Smooth muscle cell (in vitro differentiated cells): ENCODE measurements at regions not wholly inside any gene's neighbourhood (a gene's known extent, or its start where the extent isn't known, plus 50 kb on each side); places are given as distances from the start of the nearest gene placed in this dataset.

Source experiments
- DNase-seq: peaks from one replicate; lab custom pipeline; 2025; ENCODE audit not compliant: unreplicated experiment; lab: John Stamatoyannopoulos, UW
- H2AFZ ChIP-seq: fragments of 200-600 bp; sonication (generic); 2 replicates; pipeline ENCODE4 v1.6.0; 2016; ENCODE audit warnings: antibody characterized with exemption, low read depth, mild to moderate bottlenecking
- H3F3A ChIP-seq: fragments of 200-600 bp; sonication (generic); 2 replicates; pipeline ENCODE4 v1.6.0; 2017; ENCODE audit warnings: antibody characterized with exemption, low read depth
- H3K27ac ChIP-seq: fragments of 200-600 bp; sonication (generic); 2 replicates; pipeline ENCODE4 v1.5.1; 2016; ENCODE audit warnings: low read depth, mild to moderate bottlenecking
- H3K27me3 ChIP-seq: fragments of 200-600 bp; sonication (generic); 2 replicates; pipeline ENCODE4 v1.6.1; 2016; ENCODE audit warnings: low read depth, mild to moderate bottlenecking
- H3K36me3 ChIP-seq: fragments of 200-600 bp; sonication (generic); 2 replicates; pipeline ENCODE4 v1.5.1; 2016; ENCODE audit warnings: low read depth
- H3K4me1 ChIP-seq: fragments of 200-600 bp; sonication (generic); 2 replicates; pipeline ENCODE4 v1.5.1; 2016; ENCODE audit warnings: low read depth
- H3K4me2 ChIP-seq: fragments of 200-600 bp; sonication (generic); 2 replicates; pipeline ENCODE4 v1.6.0; 2016; ENCODE audit warnings: mild to moderate bottlenecking
- H3K4me3 ChIP-seq: fragments of 200-600 bp; sonication (generic); 2 replicates; pipeline ENCODE4 v1.5.1; 2016; ENCODE audit warnings: mild to moderate bottlenecking
- H3K79me2 ChIP-seq: fragments of 200-600 bp; sonication (generic); 2 replicates; pipeline ENCODE4 v1.6.0; 2016; ENCODE audit warnings: low read depth, mild to moderate bottlenecking
- H3K9ac ChIP-seq: fragments of 200-600 bp; sonication (generic); 2 replicates; pipeline ENCODE4 v1.6.0; 2016; ENCODE audit warnings: low read depth
- H3K9me3 ChIP-seq: fragments of 200-600 bp; sonication (generic); replicated peaks from 2 replicates; pipeline ENCODE4 v1.5.1; 2016; ENCODE audit warnings: low read depth
- H4K20me1 ChIP-seq: fragments of 200-600 bp; sonication (generic); 2 replicates; pipeline ENCODE4 v1.6.0; 2016; ENCODE audit warnings: low read depth
- WGBS: methylation state at CpG from one replicate; pipeline ENCODE4 v1.1.7; 2016; ENCODE audit warnings: low lambda C conversion rate; 5-methylcytosine and 5-hydroxymethylcytosine counted together
- TF ChIP-seq, protein P1 (sequence below): fragments of 200-600 bp; sonication (generic); IDR thresholded peaks from 2 replicates; pipeline ENCODE4 v1.5.1; 2017; ENCODE audit warnings: borderline replicate concordance, mild to moderate bottlenecking, antibody characterized with exemption; ENCODE audit not compliant: insufficient read depth, poor library complexity, severe bottlenecking

DNA sequence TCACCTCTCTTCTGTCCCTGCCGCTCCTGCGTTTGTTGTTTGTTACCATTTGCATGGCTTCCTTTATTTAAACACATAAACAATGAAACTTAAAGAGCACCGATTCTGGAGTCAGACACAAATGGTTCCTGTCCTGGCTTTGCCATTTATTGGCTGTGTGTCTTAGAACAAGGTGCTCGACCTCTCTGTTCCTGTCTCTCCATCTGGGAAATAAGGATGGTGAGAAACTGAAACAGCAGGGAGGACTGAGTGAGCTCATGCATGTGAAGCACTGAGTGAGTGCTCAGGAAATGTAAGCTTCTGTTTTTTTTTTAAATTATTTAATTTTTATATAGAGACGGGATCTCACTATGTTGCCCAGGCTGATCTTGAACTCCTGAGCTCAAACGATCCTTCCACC is 148.2 kb upstream of the WNT4 start:
- Histone ChIP-seq H3K27me3 (no peaks in the 10 kb centered on the region), H3K4me3 (no peak overlapping the region), H3K4me1 (no peaks in the 10 kb centered on the region), H3K27ac (no peak overlapping the region), H2AFZ (no peak overlapping the region), H3K79me2 (no peaks in the 10 kb centered on the region), H3F3A (no peaks in the 10 kb centered on the region), H4K20me1 (no peaks in the 10 kb centered on the region), H3K9ac (no peak overlapping the region), H3K9me3 (no peaks in the 10 kb centered on the region), H3K4me2 (no peak overlapping the region), H3K36me3 (no peaks in the 10 kb centered on the region)
- no peak for DNase-seq
- TF ChIP-seq, protein P1, sequence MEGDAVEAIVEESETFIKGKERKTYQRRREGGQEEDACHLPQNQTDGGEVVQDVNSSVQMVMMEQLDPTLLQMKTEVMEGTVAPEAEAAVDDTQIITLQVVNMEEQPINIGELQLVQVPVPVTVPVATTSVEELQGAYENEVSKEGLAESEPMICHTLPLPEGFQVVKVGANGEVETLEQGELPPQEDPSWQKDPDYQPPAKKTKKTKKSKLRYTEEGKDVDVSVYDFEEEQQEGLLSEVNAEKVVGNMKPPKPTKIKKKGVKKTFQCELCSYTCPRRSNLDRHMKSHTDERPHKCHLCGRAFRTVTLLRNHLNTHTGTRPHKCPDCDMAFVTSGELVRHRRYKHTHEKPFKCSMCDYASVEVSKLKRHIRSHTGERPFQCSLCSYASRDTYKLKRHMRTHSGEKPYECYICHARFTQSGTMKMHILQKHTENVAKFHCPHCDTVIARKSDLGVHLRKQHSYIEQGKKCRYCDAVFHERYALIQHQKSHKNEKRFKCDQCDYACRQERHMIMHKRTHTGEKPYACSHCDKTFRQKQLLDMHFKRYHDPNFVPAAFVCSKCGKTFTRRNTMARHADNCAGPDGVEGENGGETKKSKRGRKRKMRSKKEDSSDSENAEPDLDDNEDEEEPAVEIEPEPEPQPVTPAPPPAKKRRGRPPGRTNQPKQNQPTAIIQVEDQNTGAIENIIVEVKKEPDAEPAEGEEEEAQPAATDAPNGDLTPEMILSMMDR = no peak
- 96% methylated on average over 5 of the region's 6 CpGs for WGBS

DNA sequence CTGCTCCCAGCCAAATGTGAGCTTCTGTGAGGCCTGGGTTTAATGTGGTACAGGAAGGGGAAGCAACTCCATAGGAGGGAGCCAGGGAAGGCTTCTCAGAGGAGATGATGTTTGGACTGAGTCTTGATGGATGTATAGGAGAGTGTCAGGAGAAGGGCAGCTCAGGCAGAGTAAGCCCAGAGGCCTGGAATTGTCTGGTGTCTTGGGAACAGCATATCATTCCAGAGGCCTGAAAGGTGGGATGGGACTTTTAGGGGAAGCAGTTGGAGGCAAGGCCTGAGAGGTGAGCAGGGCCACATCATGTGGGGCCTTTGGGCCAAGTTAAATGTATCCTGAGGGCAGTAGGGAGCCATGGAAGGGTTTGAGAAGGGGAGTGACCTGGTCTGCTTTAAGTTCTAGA is 148.6 kb upstream of the WNT4 start:
- Histone ChIP-seq H3K27ac (no peak overlapping the region), H4K20me1 (no peaks in the 10 kb centered on the region), H3K4me2 (no peak overlapping the region), H3K79me2 (no peaks in the 10 kb centered on the region), H3K9ac (no peak overlapping the region), H3K36me3 (no peaks in the 10 kb centered on the region), H2AFZ (no peak overlapping the region), H3F3A (no peaks in the 10 kb centered on the region), H3K4me3 (no peak overlapping the region), H3K4me1 (no peaks in the 10 kb centered on the region), H3K27me3 (no peaks in the 10 kb centered on the region), H3K9me3 (no peaks in the 10 kb centered on the region)
- TF ChIP-seq, protein P1 = no peak
- no peak for DNase-seq

DNA sequence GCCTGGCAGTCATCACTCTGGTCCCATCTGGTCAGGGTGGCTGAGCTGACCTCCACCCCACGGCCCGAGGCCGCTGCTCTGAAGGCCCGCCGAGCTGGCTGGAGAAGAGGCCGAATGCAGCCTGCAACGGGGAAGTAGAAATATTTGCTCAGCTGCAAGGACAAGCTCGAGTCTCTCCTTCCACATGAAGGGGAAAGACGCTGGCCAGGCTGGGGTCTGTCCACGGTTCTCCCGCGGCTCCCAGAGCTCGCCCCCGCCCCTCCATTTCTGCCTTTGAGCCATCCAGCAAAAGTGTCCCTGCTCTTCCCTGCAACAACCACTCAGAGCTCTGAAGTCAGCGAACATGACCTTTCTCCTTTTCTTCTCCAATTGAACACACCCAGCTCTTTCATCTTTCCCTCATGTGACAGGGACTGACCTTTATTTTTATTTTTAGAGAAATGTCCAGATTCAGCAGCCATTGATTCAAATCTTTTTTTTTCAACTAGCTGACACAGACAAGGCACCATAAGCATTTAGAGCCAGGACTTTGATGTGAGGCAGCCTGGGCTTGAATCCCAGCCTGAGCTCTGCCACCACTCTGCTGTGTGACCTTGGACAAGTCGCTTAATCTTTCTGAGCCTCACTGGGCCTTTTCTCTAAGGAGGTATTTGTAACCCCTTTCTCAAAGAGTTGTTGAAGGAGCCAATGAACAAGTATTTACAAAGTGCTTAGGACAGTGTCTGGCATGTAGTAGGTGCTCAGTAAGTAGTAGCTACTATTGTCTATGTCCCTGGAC is 149.3 kb upstream of the WNT4 start:
- Histone ChIP-seq H3K4me1 (no peaks in the 10 kb centered on the region), H4K20me1 (no peaks in the 10 kb centered on the region), H3K79me2 (no peaks in the 10 kb centered on the region), H3F3A (no peaks in the 10 kb centered on the region), H3K9ac (no peak overlapping the region), H3K4me3 (no peak overlapping the region), H3K9me3 (no peaks in the 10 kb centered on the region), H3K4me2 (no peak overlapping the region), H2AFZ (no peak overlapping the region), H3K36me3 (no peaks in the 10 kb centered on the region), H3K27me3 (no peaks in the 10 kb centered on the region), H3K27ac (no peak overlapping the region)
- 75% methylated on average over 16 of the region's 16 CpGs for WGBS
- TF ChIP-seq, protein P1 = no peak
- DNase-seq = no peak

DNA sequence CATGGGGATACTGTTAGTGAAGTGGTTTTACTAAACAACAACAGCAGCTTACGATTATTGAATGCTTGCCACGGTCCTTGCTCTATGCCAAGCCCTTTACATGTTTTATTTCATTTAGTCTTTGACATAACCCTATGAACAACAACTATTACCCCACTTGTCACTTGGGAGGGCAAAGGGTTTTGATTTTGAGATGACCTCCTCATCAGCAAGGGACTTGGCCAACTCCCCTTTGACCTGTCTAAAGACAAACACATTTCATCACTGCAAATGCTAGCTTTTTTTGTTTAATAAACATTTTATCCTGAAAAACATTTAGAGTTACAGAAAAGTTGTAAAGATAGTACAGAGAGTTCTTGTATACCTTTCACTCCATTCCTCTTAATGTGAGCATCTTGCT is 152.5 kb upstream of the WNT4 start:
- no peak overlapping the region for H3K4me3 ChIP-seq
- H3K27me3 ChIP-seq = peaks cover 4% of the 10 kb centered on the region
- no peak overlapping the region for H3K27ac ChIP-seq
- no peak overlapping the region for H3K4me2 ChIP-seq
- H3K9me3 ChIP-seq = no peaks in the 10 kb centered on the region
- no peaks in the 10 kb centered on the region for H4K20me1 ChIP-seq
- no peak for DNase-seq
- H3K4me1 ChIP-seq = no peaks in the 10 kb centered on the region
- no peaks in the 10 kb centered on the region for H3K79me2 ChIP-seq
- TF ChIP-seq, protein P1 = no peak
- H3F3A ChIP-seq = no peaks in the 10 kb centered on the region
- no peaks in the 10 kb centered on the region for H3K36me3 ChIP-seq
- WGBS = 94% methylated on average over 2 of the region's 2 CpGs
- no peak overlapping the region for H2AFZ ChIP-seq
- no peak overlapping the region for H3K9ac ChIP-seq
